ENCODE measurements at regions not wholly inside any gene's neighbourhood (a gene's known extent, or its start where the extent isn't known, plus 50 kb on each side); places are given as distances from the start of the nearest gene placed in this dataset.

GRCh38 chr15:66886241-66886675 lies 179.1 kb upstream of the SMAD3 start:
- Histone ChIP-seq H3K79me2 (ENCODE audit: insufficient read depth, low read length) (no peaks in the 10 kb centered on the region), H3K23me2 (ENCODE audit: insufficient read length, low read depth, low read length, poor library complexity, severe bottlenecking) (no peaks in the 10 kb centered on the region), H2BK12ac (ENCODE audit: insufficient read length, low read depth, low read length) (no peak overlapping the region), H3K23ac (ENCODE audit: insufficient read length, low read depth, low read length) (no peak overlapping the region), H4K5ac (ENCODE audit: insufficient read length, low read depth, low read length) (no peak overlapping the region), H3K9ac (ENCODE audit: extremely low read depth, insufficient read length, low read length) (no peak overlapping the region), H3K4me1 (ENCODE audit: insufficient read depth, low read length) (no peaks in the 10 kb centered on the region; the same call in 1 of the 2 replicates), H3K79me1 (ENCODE audit: insufficient read depth, low read depth, low read length, poor library complexity, severe bottlenecking) (no peaks in the 10 kb centered on the region), H3K27ac (ENCODE audit: insufficient read length, low read depth, low read length) (no peak overlapping the region), H3K4ac (ENCODE audit: low read depth, low read length) (no peak overlapping the region), H4K20me1 (ENCODE audit: control insufficient read depth, insufficient read depth, insufficient read length) (no peaks in the 10 kb centered on the region), H2AFZ (ENCODE audit: low read length) (no peak overlapping the region), H3K9me3 (ENCODE audit: control insufficient read depth, low read depth, low read length) (peaks cover 7% of the 10 kb centered on the region), H3T11ph (ENCODE audit: low read length) (no peak overlapping the region), H3K56ac (ENCODE audit: insufficient read length, low read depth, low read length) (no peak overlapping the region), H2BK15ac (ENCODE audit: low read depth, low read length) (no peak overlapping the region), H4K8ac (replicated peaks; ENCODE audit: insufficient read length, low read depth, low read length) (no peak overlapping the region), H2AK5ac (ENCODE audit: insufficient read length, low read length) (no peak overlapping the region), H2BK20ac (ENCODE audit: low read depth, low read length, poor library complexity, severe bottlenecking) (no peak overlapping the region), H3K4me2 (ENCODE audit: insufficient read depth, insufficient read length, low read length) (no peak overlapping the region), H2BK120ac (ENCODE audit: low read depth, low read length, poor library complexity, severe bottlenecking) (no peak overlapping the region), H4K91ac (ENCODE audit: insufficient read length, low read depth, low read length) (no peak overlapping the region), H3K14ac (ENCODE audit: insufficient read depth, low read length) (no peak overlapping the region), H2BK5ac (ENCODE audit: insufficient read length, low read length) (no peak overlapping the region), H3K27me3 (ENCODE audit: insufficient read depth, low read length) (no peaks in the 10 kb centered on the region), H3K18ac (ENCODE audit: insufficient read length, low read depth, low read length) (no peak overlapping the region)
- no peak overlapping the region for H3K27ac Mint-ChIP-seq
- peaks cover 5 to 15% (median 6%) of the 10 kb centered on the region in 3 experiments; a peak in 5 of 7 replicates for H3K36me3 Mint-ChIP-seq (ENCODE audit: insufficient read depth in 1 of 3, low read depth in 3 of 3)
- peaks cover 5% of the 10 kb centered on the region; the same call in 1 of the 2 replicates for H3K27me3 Mint-ChIP-seq (ENCODE audit: low read depth)
- WGBS (ENCODE audit: extremely low coverage, insufficient read length, low lambda C conversion rate), result no CpG with 5 or more reads among the region's 9 CpGs
- TF ChIP-seq, protein P1, sequence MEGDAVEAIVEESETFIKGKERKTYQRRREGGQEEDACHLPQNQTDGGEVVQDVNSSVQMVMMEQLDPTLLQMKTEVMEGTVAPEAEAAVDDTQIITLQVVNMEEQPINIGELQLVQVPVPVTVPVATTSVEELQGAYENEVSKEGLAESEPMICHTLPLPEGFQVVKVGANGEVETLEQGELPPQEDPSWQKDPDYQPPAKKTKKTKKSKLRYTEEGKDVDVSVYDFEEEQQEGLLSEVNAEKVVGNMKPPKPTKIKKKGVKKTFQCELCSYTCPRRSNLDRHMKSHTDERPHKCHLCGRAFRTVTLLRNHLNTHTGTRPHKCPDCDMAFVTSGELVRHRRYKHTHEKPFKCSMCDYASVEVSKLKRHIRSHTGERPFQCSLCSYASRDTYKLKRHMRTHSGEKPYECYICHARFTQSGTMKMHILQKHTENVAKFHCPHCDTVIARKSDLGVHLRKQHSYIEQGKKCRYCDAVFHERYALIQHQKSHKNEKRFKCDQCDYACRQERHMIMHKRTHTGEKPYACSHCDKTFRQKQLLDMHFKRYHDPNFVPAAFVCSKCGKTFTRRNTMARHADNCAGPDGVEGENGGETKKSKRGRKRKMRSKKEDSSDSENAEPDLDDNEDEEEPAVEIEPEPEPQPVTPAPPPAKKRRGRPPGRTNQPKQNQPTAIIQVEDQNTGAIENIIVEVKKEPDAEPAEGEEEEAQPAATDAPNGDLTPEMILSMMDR (conservative IDR thresholded peaks at IDR 0.05), result no peak
- no peak overlapping the region for H3K4me3 Mint-ChIP-seq
- DNase-seq, result no peak
- peaks cover 18% of the 10 kb centered on the region in 2 experiments for H3K4me1 Mint-ChIP-seq
- peaks cover 27 to 35% of the 10 kb centered on the region in 2 experiments for H3K9me3 Mint-ChIP-seq

Data from H9 (cell line).